Activated CD4-positive, alpha-beta T cell treated with anti-CD3 and anti-CD28 coated beads for 1 hour (primary cell): ENCODE measurements at regions not wholly inside any gene's neighbourhood (a gene's known extent, or its start where the extent isn't known, plus 50 kb on each side); places are given as distances from the start of the nearest gene placed in this dataset.

ENCODE experiments used
- DNase-seq: peaks from one replicate; pipeline ENCODE4 v3.0.0-alpha.2; 2020

GRCh38 chr3:124201226-124201625 lies 209.3 kb upstream of the ROPN1 start:
- DNase-seq: no peak

GRCh38 chr3:124201786-124202185 lies 209.9 kb upstream of the ROPN1 start:
- no peak for DNase-seq

GRCh38 chr3:124202754-124203153 lies 210.8 kb upstream of the ROPN1 start:
- DNase-seq: no peak

- DNase-seq: no peak
Observed at GRCh38 chr3:124203292-124203691, 211.4 kb upstream of the ROPN1 start.

- DNase-seq: no peak
Observed at GRCh38 chr3:124206225-124207055, 214.5 kb upstream of the ROPN1 start.

GRCh38 chr3:124207077-124207476 lies 215.2 kb upstream of the ROPN1 start:
- DNase-seq: no peak

GRCh38 chr3:124207873-124208485 lies 216.1 kb upstream of the ROPN1 start:
- DNase-seq: no peak

GRCh38 chr3:124209426-124209825 lies 217.5 kb upstream of the ROPN1 start:
- DNase-seq: no peak

- no peak for DNase-seq
Observed at GRCh38 chr3:124210899-124211298, 219.0 kb upstream of the ROPN1 start.

- DNase-seq: no peak
Observed at GRCh38 chr3:124213641-124214040, 221.7 kb upstream of the ROPN1 start.

- DNase-seq: no peak
Observed at GRCh38 chr3:124217542-124217941, 225.6 kb upstream of the ROPN1 start.

- no peak for DNase-seq
Observed at GRCh38 chr3:124221422-124221821, 229.5 kb upstream of the ROPN1 start.

GRCh38 chr3:124223853-124224252 lies 231.9 kb upstream of the ROPN1 start:
- no peak for DNase-seq

GRCh38 chr3:124227150-124227630 lies 235.3 kb upstream of the ROPN1 start:
- DNase-seq: no peak

GRCh38 chr3:124229420-124229819 lies 237.5 kb upstream of the ROPN1 start:
- DNase-seq: no peak

- no peak for DNase-seq
Observed at GRCh38 chr3:124229836-124230235, 237.9 kb upstream of the ROPN1 start.

- no peak for DNase-seq
Observed at GRCh38 chr3:124230432-124230831, 238.5 kb upstream of the ROPN1 start.

GRCh38 chr3:124230998-124231397 lies 239.1 kb upstream of the ROPN1 start:
- DNase-seq: no peak

GRCh38 chr3:124234852-124235252 lies 242.9 kb upstream of the ROPN1 start:
- DNase-seq: no peak

- no peak for DNase-seq
Observed at GRCh38 chr3:124235446-124235845, 243.5 kb upstream of the ROPN1 start.

GRCh38 chr3:124243177-124243859 lies 251.4 kb upstream of the ROPN1 start:
- no peak for DNase-seq

GRCh38 chr3:124246376-124246775 lies 254.5 kb upstream of the ROPN1 start:
- DNase-seq: no peak

- no peak for DNase-seq
Observed at GRCh38 chr3:124246949-124247348, 255.0 kb upstream of the ROPN1 start.
